NCI-H1105 treated with DMSO at 0.1 percent for 48 hours (cell line): ENCODE measurements at regions not wholly inside any gene's neighbourhood (a gene's known extent, or its start where the extent isn't known, plus 50 kb on each side); places are given as distances from the start of the nearest gene placed in this dataset.
"Not testable (repeated sequence)": the region's sequence is repeated elsewhere in the genome, so short reads cannot be mapped to it uniquely, and the experiment has no call there.

Source experiments
- DNase-seq: peaks from one replicate; lab custom pipeline; 2025; lab: John Stamatoyannopoulos, UW

GRCh38 chr15:24509714-24510113 lies 165.9 kb upstream of the NPAP1 start:
- DNase-seq, result not testable (repeated sequence)

DNA sequence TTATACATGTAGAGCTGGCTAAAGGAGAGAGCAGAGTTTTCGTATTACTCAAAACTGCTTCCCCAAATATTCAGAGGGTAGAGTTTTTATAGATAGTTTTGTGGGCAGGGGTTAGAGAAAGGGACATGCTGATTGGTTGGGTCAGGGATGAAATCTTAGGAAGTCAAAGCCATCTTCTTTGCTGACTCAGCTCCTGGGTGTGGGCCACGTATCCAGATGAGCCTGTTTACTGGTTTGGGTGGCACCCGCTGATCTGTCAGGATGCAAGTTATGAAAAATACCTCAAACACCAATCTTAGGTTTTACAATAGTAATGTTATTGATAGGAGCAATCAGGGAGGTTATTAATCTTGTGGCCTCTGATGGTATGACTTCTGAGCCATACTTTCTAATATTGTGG lies 164.0 kb upstream of the NPAP1 start:
- not testable (repeated sequence) for DNase-seq

GRCh38 chr15:24518772-24519171 lies 156.8 kb upstream of the NPAP1 start:
- DNase-seq, result not testable (repeated sequence)

GRCh38 chr15:24531235-24531634 lies 144.3 kb upstream of the NPAP1 start:
- DNase-seq, result not testable (repeated sequence)

GRCh38 chr15:24534032-24534431 lies 141.5 kb upstream of the NPAP1 start:
- DNase-seq, result not testable (repeated sequence)

DNA sequence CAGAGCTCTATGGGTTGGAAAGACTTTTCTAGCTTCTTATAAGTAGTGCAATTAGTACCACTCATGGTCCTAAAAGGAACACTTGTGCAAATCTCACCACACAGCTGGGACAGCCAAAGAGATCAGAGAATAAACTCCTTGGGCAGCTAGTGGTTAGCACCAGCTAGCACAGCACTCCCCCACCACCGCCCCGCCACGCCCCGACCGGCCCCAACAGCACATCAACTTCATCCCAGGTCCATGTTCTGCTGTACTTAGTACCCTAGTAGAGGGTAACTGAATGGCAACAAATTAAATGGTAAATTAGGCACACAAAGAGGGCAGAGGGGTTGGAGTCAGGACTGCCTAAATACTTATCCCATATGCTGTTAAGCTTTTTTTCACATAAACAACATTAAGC lies 118.3 kb upstream of the NPAP1 start:
- not testable (repeated sequence) for DNase-seq

- no peak for DNase-seq
Observed at GRCh38 chr15:24607636-24608035, 67.9 kb upstream of the NPAP1 start.

DNA sequence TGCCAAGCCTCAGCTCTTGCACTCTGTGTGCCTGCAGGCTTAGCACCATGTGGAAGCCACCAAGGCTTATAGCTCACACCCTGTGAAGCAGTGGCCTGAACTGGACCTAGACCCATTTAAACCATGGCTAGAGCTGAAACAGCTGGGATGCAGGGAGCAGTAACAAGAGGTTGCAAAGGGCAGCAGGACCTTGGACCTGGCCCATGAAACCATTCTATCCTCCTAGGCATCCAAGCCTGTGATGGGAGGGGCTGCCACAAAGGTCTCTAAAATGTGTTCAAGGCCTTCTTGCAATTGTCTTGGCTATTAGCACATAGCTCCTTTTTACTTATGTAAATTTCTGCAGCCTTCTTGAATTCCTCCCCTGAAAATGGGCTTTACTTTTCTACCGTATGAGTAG lies 57.9 kb upstream of the NPAP1 start:
- DNase-seq, result no peak

- no peak for DNase-seq
Observed at GRCh38 chr15:24621630-24622215, 53.9 kb upstream of the NPAP1 start.
